ENCODE measurements at regions not wholly inside any gene's neighbourhood (a gene's known extent, or its start where the extent isn't known, plus 50 kb on each side); places are given as distances from the start of the nearest gene placed in this dataset.

- Histone ChIP-seq H3K27me3 (ENCODE audit: insufficient read depth, low read length, poor library complexity) (no peaks in the 10 kb centered on the region), H3K9ac (ENCODE audit: low read depth, low read length) (no peak overlapping the region), H3K9me3 (ENCODE audit: insufficient read depth, low read length, severe bottlenecking) (no peaks in the 10 kb centered on the region), H2AFZ (ENCODE audit: low read depth, low read length) (no peak overlapping the region), H4K20me1 (ENCODE audit: insufficient read depth, low read length) (no peaks in the 10 kb centered on the region), H3K79me2 (ENCODE audit: insufficient read depth, low read length) (no peaks in the 10 kb centered on the region), H3K27ac (ENCODE audit: low read length) (no peak overlapping the region), H3K36me3 (ENCODE audit: insufficient read depth, low read length) (no peaks in the 10 kb centered on the region), H3K4me1 (ENCODE audit: insufficient read depth, low read length) (no peaks in the 10 kb centered on the region), H3K4me3 (ENCODE audit: low read depth in 1 of 2, low read length in 2 of 2) (no peak overlapping the region), H3K4me2 (ENCODE audit: insufficient read depth, low read length) (no peak overlapping the region)
- ATAC-seq (ENCODE audit: insufficient read depth, low read depth) (no peak), DNase-seq (no peak)
- TF ChIP-seq CTCF (IDR thresholded peaks at IDR 0.05; ENCODE audit: borderline replicate concordance, extremely low read depth, low read length, poor library complexity, severe bottlenecking), result no peak
- no peak for TF ChIP-seq EZH2 (IDR thresholded peaks at IDR 0.05; ENCODE audit: borderline replicate concordance, low read depth, low read length, severe bottlenecking)
Observed at GRCh38 chr6:165855856-165856255, 192.8 kb upstream of the PDE10A start.

- no peak overlapping the region for H3K4me2 ChIP-seq (ENCODE audit: insufficient read depth, low read length)
- no peaks in the 10 kb centered on the region for H3K27me3 ChIP-seq (ENCODE audit: insufficient read depth, low read length, poor library complexity)
- H3K4me1 ChIP-seq (ENCODE audit: insufficient read depth, low read length), result peaks cover 3% of the 10 kb centered on the region
- no peaks in the 10 kb centered on the region for H3K79me2 ChIP-seq (ENCODE audit: insufficient read depth, low read length)
- no peaks in the 10 kb centered on the region for H3K36me3 ChIP-seq (ENCODE audit: insufficient read depth, low read length)
- no peaks in the 10 kb centered on the region for H3K9me3 ChIP-seq (ENCODE audit: insufficient read depth, low read length, severe bottlenecking)
- H3K27ac ChIP-seq (ENCODE audit: low read length), result no peak overlapping the region
- TF ChIP-seq EZH2 (IDR thresholded peaks at IDR 0.05; ENCODE audit: borderline replicate concordance, low read depth, low read length, severe bottlenecking) (no peak), CTCF (IDR thresholded peaks at IDR 0.05; ENCODE audit: borderline replicate concordance, extremely low read depth, low read length, poor library complexity, severe bottlenecking) (no peak)
- no peak for DNase-seq
- no peak overlapping the region for H3K4me3 ChIP-seq (ENCODE audit: low read depth in 1 of 2, low read length in 2 of 2)
- H4K20me1 ChIP-seq (ENCODE audit: insufficient read depth, low read length), result no peaks in the 10 kb centered on the region
- no peak overlapping the region for H3K9ac ChIP-seq (ENCODE audit: low read depth, low read length)
- no peak for ATAC-seq (ENCODE audit: insufficient read depth, low read depth)
- no peak overlapping the region for H2AFZ ChIP-seq (ENCODE audit: low read depth, low read length)
Observed at GRCh38 chr6:165854863-165855593, 192.0 kb upstream of the PDE10A start.

GRCh38 chr6:165854061-165854862, 191.2 kb upstream of the PDE10A start:
- Histone ChIP-seq H3K9me3 (ENCODE audit: insufficient read depth, low read length, severe bottlenecking) (no peaks in the 10 kb centered on the region), H2AFZ (ENCODE audit: low read depth, low read length) (no peak overlapping the region), H3K4me2 (ENCODE audit: insufficient read depth, low read length) (no peak overlapping the region), H3K36me3 (ENCODE audit: insufficient read depth, low read length) (no peaks in the 10 kb centered on the region), H3K4me1 (ENCODE audit: insufficient read depth, low read length) (peaks cover 9% of the 10 kb centered on the region), H3K27ac (ENCODE audit: low read length) (no peak overlapping the region), H3K79me2 (ENCODE audit: insufficient read depth, low read length) (no peaks in the 10 kb centered on the region), H3K9ac (ENCODE audit: low read depth, low read length) (no peak overlapping the region), H3K27me3 (ENCODE audit: insufficient read depth, low read length, poor library complexity) (no peaks in the 10 kb centered on the region), H4K20me1 (ENCODE audit: insufficient read depth, low read length) (no peaks in the 10 kb centered on the region), H3K4me3 (ENCODE audit: low read depth in 1 of 2, low read length in 2 of 2) (no peak overlapping the region)
- no peak for DNase-seq
- no peak for ATAC-seq (ENCODE audit: insufficient read depth, low read depth)
- TF ChIP-seq EZH2 (IDR thresholded peaks at IDR 0.05; ENCODE audit: borderline replicate concordance, low read depth, low read length, severe bottlenecking) (no peak), CTCF (IDR thresholded peaks at IDR 0.05; ENCODE audit: borderline replicate concordance, extremely low read depth, low read length, poor library complexity, severe bottlenecking) (no peak)

Data from DND-41 (cell line).